ENCODE measurements at regions not wholly inside any gene's neighbourhood (a gene's known extent, or its start where the extent isn't known, plus 50 kb on each side); places are given as distances from the start of the nearest gene placed in this dataset.

DNA sequence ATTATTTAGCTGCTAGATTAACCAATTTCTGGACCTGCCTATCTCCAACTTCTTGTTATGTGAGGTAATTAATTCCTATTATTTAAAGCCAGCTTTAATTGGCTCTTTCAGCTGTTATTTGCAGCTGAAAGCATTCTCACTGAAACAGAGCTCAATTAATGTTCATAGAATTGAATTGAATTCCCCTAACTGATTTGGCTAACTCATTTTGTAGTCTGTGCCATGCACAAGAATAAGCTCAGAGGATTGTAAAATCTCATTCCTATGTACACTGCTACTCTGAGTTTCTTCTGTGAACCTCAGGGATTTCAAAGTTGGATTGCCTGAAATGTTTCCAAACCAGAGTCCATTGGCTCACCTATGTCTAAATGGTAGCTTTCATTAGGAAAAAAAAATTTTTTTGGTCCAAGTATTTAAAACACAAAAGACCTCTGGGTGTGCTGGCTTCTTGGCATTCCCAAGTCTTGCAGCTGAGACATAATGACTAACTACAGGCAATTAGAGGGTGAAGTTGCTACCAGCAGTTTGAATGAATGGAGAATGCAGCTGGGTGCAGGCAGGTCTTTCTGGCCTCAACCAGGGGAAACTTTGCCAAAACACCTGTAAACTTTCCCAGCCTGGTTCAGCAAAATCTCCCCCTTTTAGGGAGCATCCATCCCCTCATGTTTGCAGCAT lies 134.3 kb downstream of the EDEM1 start:
- TF ChIP-seq, protein P1, sequence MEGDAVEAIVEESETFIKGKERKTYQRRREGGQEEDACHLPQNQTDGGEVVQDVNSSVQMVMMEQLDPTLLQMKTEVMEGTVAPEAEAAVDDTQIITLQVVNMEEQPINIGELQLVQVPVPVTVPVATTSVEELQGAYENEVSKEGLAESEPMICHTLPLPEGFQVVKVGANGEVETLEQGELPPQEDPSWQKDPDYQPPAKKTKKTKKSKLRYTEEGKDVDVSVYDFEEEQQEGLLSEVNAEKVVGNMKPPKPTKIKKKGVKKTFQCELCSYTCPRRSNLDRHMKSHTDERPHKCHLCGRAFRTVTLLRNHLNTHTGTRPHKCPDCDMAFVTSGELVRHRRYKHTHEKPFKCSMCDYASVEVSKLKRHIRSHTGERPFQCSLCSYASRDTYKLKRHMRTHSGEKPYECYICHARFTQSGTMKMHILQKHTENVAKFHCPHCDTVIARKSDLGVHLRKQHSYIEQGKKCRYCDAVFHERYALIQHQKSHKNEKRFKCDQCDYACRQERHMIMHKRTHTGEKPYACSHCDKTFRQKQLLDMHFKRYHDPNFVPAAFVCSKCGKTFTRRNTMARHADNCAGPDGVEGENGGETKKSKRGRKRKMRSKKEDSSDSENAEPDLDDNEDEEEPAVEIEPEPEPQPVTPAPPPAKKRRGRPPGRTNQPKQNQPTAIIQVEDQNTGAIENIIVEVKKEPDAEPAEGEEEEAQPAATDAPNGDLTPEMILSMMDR (conservative IDR thresholded peaks at IDR 0.05): no peak
- no peak for TF ChIP-seq ZFX (IDR thresholded peaks at IDR 0.05)
